ENCODE measurements at regions not wholly inside any gene's neighbourhood (a gene's known extent, or its start where the extent isn't known, plus 50 kb on each side); places are given as distances from the start of the nearest gene placed in this dataset.

DNA sequence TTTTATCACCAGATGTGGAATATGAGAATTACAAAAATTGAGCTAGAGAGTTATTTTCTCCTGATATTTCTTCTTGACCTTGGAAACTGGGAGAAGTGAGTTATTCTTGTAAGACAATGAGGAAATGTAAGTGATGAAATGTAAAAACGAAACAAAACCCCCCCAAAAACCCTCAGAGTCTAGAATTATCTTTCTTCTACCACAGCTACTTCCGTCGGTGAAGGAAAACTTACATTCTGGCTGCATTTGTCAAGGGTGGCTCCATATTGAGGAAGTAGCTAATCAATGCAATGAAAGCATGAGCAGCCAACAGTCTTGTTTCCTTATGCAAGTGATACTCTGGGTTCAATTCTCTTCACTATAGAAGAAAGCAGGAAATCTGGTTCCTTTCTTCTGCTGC is 661.7 kb upstream of the CITED2 start:
- TF ChIP-seq, protein P1, sequence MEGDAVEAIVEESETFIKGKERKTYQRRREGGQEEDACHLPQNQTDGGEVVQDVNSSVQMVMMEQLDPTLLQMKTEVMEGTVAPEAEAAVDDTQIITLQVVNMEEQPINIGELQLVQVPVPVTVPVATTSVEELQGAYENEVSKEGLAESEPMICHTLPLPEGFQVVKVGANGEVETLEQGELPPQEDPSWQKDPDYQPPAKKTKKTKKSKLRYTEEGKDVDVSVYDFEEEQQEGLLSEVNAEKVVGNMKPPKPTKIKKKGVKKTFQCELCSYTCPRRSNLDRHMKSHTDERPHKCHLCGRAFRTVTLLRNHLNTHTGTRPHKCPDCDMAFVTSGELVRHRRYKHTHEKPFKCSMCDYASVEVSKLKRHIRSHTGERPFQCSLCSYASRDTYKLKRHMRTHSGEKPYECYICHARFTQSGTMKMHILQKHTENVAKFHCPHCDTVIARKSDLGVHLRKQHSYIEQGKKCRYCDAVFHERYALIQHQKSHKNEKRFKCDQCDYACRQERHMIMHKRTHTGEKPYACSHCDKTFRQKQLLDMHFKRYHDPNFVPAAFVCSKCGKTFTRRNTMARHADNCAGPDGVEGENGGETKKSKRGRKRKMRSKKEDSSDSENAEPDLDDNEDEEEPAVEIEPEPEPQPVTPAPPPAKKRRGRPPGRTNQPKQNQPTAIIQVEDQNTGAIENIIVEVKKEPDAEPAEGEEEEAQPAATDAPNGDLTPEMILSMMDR (IDR thresholded peaks at IDR 0.05; ENCODE audit: poor library complexity, severe bottlenecking): no peak
- TF ChIP-seq EZH2 (IDR thresholded peaks at IDR 0.05; ENCODE audit: borderline replicate concordance, insufficient read depth, low read length, poor library complexity, severe bottlenecking) (no peak), EP300 (conservative IDR thresholded peaks at IDR 0.05; ENCODE audit: poor library complexity, severe bottlenecking) (no peak), TAF1 (IDR thresholded peaks at IDR 0.05; ENCODE audit: low read depth) (no peak), RAD21 (conservative IDR thresholded peaks at IDR 0.05) (no peak), POLR2AphosphoS5 (IDR thresholded peaks at IDR 0.05) (no peak)
- TF ChIP-seq, protein P2, sequence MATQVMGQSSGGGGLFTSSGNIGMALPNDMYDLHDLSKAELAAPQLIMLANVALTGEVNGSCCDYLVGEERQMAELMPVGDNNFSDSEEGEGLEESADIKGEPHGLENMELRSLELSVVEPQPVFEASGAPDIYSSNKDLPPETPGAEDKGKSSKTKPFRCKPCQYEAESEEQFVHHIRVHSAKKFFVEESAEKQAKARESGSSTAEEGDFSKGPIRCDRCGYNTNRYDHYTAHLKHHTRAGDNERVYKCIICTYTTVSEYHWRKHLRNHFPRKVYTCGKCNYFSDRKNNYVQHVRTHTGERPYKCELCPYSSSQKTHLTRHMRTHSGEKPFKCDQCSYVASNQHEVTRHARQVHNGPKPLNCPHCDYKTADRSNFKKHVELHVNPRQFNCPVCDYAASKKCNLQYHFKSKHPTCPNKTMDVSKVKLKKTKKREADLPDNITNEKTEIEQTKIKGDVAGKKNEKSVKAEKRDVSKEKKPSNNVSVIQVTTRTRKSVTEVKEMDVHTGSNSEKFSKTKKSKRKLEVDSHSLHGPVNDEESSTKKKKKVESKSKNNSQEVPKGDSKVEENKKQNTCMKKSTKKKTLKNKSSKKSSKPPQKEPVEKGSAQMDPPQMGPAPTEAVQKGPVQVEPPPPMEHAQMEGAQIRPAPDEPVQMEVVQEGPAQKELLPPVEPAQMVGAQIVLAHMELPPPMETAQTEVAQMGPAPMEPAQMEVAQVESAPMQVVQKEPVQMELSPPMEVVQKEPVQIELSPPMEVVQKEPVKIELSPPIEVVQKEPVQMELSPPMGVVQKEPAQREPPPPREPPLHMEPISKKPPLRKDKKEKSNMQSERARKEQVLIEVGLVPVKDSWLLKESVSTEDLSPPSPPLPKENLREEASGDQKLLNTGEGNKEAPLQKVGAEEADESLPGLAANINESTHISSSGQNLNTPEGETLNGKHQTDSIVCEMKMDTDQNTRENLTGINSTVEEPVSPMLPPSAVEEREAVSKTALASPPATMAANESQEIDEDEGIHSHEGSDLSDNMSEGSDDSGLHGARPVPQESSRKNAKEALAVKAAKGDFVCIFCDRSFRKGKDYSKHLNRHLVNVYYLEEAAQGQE (IDR thresholded peaks at IDR 0.05; ENCODE audit: borderline replicate concordance): no peak

Measured in neural cell (in vitro differentiated cells).